Psoas muscle (tissue), 7 donors: ENCODE measurements at regions not wholly inside any gene's neighbourhood (a gene's known extent, or its start where the extent isn't known, plus 50 kb on each side); places are given as distances from the start of the nearest gene placed in this dataset.

Experiments
- ATAC-seq, 4 donors: fragments of 200-7000 bp; cut with Tn5 transposase; one replicate each; pipeline ENCODE4 v1.9.1; 2020; ENCODE audit warnings: moderate library complexity in 3 of 4, mild to moderate bottlenecking in 2 of 4
- DNase-seq, 2 donors: peaks; one replicate each; pipeline ENCODE4 v3.0.0-alpha.2; 2020
- H3K27ac ChIP-seq: fragments of 200-600 bp; one replicate; pipeline ENCODE4 v1.8.0; 2022
- H3K27me3 ChIP-seq, 3 donors: fragments of 200-600 bp in 1 of 3; one replicate each; pipeline versions ENCODE4 v1.6.1 to v1.8.0; 2013 to 2022; ENCODE audit warnings: low read length in 2 of 3, mild to moderate bottlenecking in 2 of 3, moderate library complexity in 1 of 3; ENCODE audit not compliant: insufficient read depth in 3 of 3
- H3K36me3 ChIP-seq, 2 donors: fragments of 200-600 bp in 1 of 2; one replicate each; pipeline versions ENCODE4 v1.6.1 to v1.8.0; 2013 to 2022; ENCODE audit warnings: low read depth in 1 of 2, mild to moderate bottlenecking in 1 of 2, moderate library complexity in 1 of 2; ENCODE audit not compliant: insufficient read depth in 1 of 2
- H3K4me1 ChIP-seq: fragments of 200-600 bp; one replicate; pipeline ENCODE4 v1.8.0; 2022
- H3K4me3 ChIP-seq: fragments of 200-600 bp; one replicate; pipeline ENCODE4 v1.8.0; 2022; ENCODE audit warnings: mild to moderate bottlenecking
- H3K9me3 ChIP-seq: fragments of 200-600 bp; one replicate; pipeline ENCODE4 v1.8.0; 2022
- CTCF ChIP-seq: fragments of 200-600 bp; IDR thresholded peaks from one replicate; pipeline ENCODE4 v1.8.0; 2022; ENCODE audit warnings: antibody characterized with exemption
- WGBS, 3 donors: extraction: QIAGEN DNeasy Blood & Tissue Kit; methylation state at CpG; one replicate each; pipeline versions ENCODE4 v1.1.6 to v1.1.7; 2013; 5-methylcytosine and 5-hydroxymethylcytosine counted together
- intact Hi-C, 2 donors: fragments of 100-400 bp; cut with DNase I; formaldehyde crosslinking; loops; one replicate each; pipeline versions ENCODE4 v1.11.0 to v1.14.2; 2022
- donor health status: healthy with polysubstance abuse.
- donor health status: DM: no; HTN: no; CAD: no; lungs with moderate emphysema.
- donor health status: Bipolar disorder and iron deficiency.
- donor health status: healthy.
- donor health status: DM: yes; HTN: yes; CAD: no.
- donor health status: DM: no; HTN: no; CAD: no.
- donor health status: DM: yes; HTN: yes; CAD: no.

DNA sequence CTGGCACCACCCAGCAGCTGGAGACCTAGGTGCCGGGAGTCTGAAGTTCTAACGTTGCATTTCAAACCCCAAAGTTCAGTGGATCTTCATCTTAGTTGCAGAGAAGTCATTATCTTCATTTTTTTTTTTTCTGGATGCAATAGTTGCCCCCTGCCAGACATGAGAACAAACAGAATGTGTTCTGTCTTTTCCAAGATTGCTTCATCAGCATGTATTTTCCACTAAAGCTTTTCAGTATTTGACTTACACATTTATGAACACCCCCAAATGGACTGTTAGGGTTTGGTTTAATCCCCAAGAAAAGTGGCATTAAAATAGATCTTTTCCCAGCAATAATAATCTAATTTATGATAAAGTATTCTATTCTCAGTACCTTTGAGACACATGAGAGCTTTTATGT lies 135.2 kb upstream of the OSMR start:
- Histone ChIP-seq H3K4me3 (no peak overlapping the region), H3K27me3 (no peaks in the 10 kb centered on the region), H3K4me1 (no peaks in the 10 kb centered on the region), H3K36me3 (no peaks in the 10 kb centered on the region), H3K9me3 (no peaks in the 10 kb centered on the region), H3K27ac (no peak overlapping the region)
- ATAC-seq (no peak), DNase-seq (no peak)
- 62 to 86% (median 69%) methylated on average over 2 of the region's 2 CpGs for WGBS, 3 donors
- intact Hi-C loops: no loop called here
- no peak for TF ChIP-seq CTCF

- no peaks in the 10 kb centered on the region for H3K4me1 ChIP-seq
- no peak overlapping the region for H3K4me3 ChIP-seq
- H3K27me3 ChIP-seq: no peaks in the 10 kb centered on the region
- H3K27ac ChIP-seq: peak overlapping the region; percentile 4
- no peaks in the 10 kb centered on the region for H3K9me3 ChIP-seq
- H3K36me3 ChIP-seq: no peaks in the 10 kb centered on the region
- TF ChIP-seq CTCF: no peak
- DNase-seq (no peak), ATAC-seq (peak in 2 of 4 donors; percentile 49 to 73)
- intact Hi-C loops: no loop called here
- WGBS, 3 donors: 55 to 73% (median 66%) methylated on average over 3 of the region's 3 CpGs
Observed at GRCh38 chr5:38712391-38712790, 133.4 kb upstream of the OSMR start.

- intact Hi-C loops: no loop called here
- H3K4me3 ChIP-seq: no peak overlapping the region
- H3K27me3 ChIP-seq: no peaks in the 10 kb centered on the region
- ATAC-seq (no peak), DNase-seq (no peak)
- H3K27ac ChIP-seq: no peak overlapping the region
- H3K36me3 ChIP-seq: no peaks in the 10 kb centered on the region
- no peaks in the 10 kb centered on the region for H3K4me1 ChIP-seq
- no peaks in the 10 kb centered on the region for H3K9me3 ChIP-seq
- no peak for TF ChIP-seq CTCF
- 81% methylated on average over 3 of the region's 3 CpGs for WGBS, 3 donors
Observed at GRCh38 chr5:38714240-38714639, 131.6 kb upstream of the OSMR start.

DNA sequence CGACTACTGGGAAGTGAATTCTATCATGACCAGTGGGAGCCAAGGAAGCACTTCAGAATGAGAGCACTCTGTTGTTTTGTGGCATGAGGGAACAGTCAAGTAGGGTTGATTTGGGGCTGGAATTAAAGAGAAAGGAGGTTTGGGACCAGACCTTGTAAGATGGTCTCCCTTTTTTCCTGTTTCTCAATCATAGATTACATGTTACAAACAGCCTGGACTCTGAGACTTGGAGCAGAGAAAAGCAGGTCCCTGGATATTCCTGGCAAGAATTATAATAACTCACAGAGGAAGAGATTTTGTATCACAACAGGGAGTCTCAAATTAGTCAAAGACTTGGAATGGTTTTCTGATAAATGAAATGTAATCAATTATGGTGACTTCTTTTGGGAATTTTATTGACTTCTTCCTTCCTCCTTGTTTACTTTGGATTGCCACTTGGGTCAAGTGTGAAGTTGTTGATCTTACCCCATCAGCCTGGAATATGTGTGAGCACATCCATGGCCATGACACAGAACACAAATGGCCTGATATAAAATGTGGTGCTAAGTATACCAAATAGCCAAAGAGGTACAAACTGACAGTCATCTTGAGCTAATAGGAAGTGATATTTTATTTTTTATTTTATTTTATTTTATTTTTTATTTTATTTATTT lies 131.0 kb upstream of the OSMR start:
- DNase-seq (no peak), ATAC-seq (peak in 3 of 4 donors; percentile 31 to 64 (median 35))
- Histone ChIP-seq H3K9me3 (no peaks in the 10 kb centered on the region), H3K27ac (no peak overlapping the region), H3K4me3 (no peak overlapping the region), H3K36me3 (no peaks in the 10 kb centered on the region), H3K4me1 (no peaks in the 10 kb centered on the region), H3K27me3 (no peaks in the 10 kb centered on the region)
- 40 to 55% (median 55%) methylated on average over 1 of the region's 1 CpG for WGBS, 3 donors
- intact Hi-C loops: no loop called here
- no peak for TF ChIP-seq CTCF

- no peak overlapping the region for H3K4me3 ChIP-seq
- TF ChIP-seq CTCF: no peak
- intact Hi-C loops: no loop called here
- H3K36me3 ChIP-seq: no peaks in the 10 kb centered on the region
- WGBS, 3 donors: 44 to 60% (median 57%) methylated on average over 1 of the region's 1 CpG
- H3K4me1 ChIP-seq: no peaks in the 10 kb centered on the region
- H3K27me3 ChIP-seq: no peaks in the 10 kb centered on the region
- H3K9me3 ChIP-seq: no peaks in the 10 kb centered on the region
- ATAC-seq (no peak), DNase-seq (no peak)
- no peak overlapping the region for H3K27ac ChIP-seq
Observed at GRCh38 chr5:38715696-38716095, 130.1 kb upstream of the OSMR start.
